ENCODE measurements at regions not wholly inside any gene's neighbourhood (a gene's known extent, or its start where the extent isn't known, plus 50 kb on each side); places are given as distances from the start of the nearest gene placed in this dataset.

GRCh38 chr7:91425149-91425548, 160.9 kb downstream of the FZD1 start:
- no peak for TF ChIP-seq NFIC (IDR thresholded peaks at IDR 0.05)
- no peak for TF ChIP-seq CREB1 (IDR thresholded peaks at IDR 0.05; ENCODE audit: low read depth)
- TF ChIP-seq EP300 (IDR thresholded peaks at IDR 0.05; ENCODE audit: borderline replicate concordance), result no peak
- no peak for TF ChIP-seq EGR1 (IDR thresholded peaks at IDR 0.05)
- TF ChIP-seq YY1 (IDR thresholded peaks at IDR 0.05; ENCODE audit: low read depth), result no peak
- TF ChIP-seq FOXM1 (IDR thresholded peaks at IDR 0.05; ENCODE audit: borderline replicate concordance, low read depth), result no peak
- TF ChIP-seq CEBPB (IDR thresholded peaks at IDR 0.05), result no peak
- no peak for TF ChIP-seq MAX (IDR thresholded peaks at IDR 0.05)
- no peak for TF ChIP-seq ZBTB7A (IDR thresholded peaks at IDR 0.05; ENCODE audit: low read depth)
- TF ChIP-seq USF1 (IDR thresholded peaks at IDR 0.05), result no peak
- no peak for TF ChIP-seq TCF12 (IDR thresholded peaks at IDR 0.05; ENCODE audit: low read depth)
- no peak for TF ChIP-seq TEAD4 (IDR thresholded peaks at IDR 0.05)

All from Ishikawa (cell line).